ENCODE measurements at regions not wholly inside any gene's neighbourhood (a gene's known extent, or its start where the extent isn't known, plus 50 kb on each side); places are given as distances from the start of the nearest gene placed in this dataset.
A peak's percentile ranks its signal among the peaks of the same experiment; 100 is the strongest.

GRCh38 chr1:240027059-240027462 lies 64.6 kb upstream of the FMN2 start:
- Histone ChIP-seq H3K4me2 (ENCODE audit: low read length) (peak overlapping the region; percentile 19; the same call in 1 of the 2 replicates), H4K20me1 (ENCODE audit: insufficient read depth, low read length) (no peaks in the 10 kb centered on the region), H3K79me2 (ENCODE audit: low read length) (no peaks in the 10 kb centered on the region), H3K9me3 (ENCODE audit: insufficient read depth, low read length) (no peaks in the 10 kb centered on the region), H3K4me3 (ENCODE audit: low read length) (no peak overlapping the region), H3K4me1 (ENCODE audit: low read length) (no peaks in the 10 kb centered on the region; the same call in 1 of the 2 replicates), H3K9ac (ENCODE audit: low read length) (no peak overlapping the region), H3K27me3 (ENCODE audit: low read depth, low read length) (no peaks in the 10 kb centered on the region), H2AFZ (ENCODE audit: low read depth, low read length) (no peak overlapping the region), H3K27ac (ENCODE audit: low read length) (no peak overlapping the region), H3K36me3 (replicated peaks; ENCODE audit: low read depth, low read length) (no peaks in the 10 kb centered on the region)
- TF ChIP-seq EZH2phosphoT487 (IDR thresholded peaks at IDR 0.05; ENCODE audit: low read depth) = no peak
- TF ChIP-seq, protein P1, sequence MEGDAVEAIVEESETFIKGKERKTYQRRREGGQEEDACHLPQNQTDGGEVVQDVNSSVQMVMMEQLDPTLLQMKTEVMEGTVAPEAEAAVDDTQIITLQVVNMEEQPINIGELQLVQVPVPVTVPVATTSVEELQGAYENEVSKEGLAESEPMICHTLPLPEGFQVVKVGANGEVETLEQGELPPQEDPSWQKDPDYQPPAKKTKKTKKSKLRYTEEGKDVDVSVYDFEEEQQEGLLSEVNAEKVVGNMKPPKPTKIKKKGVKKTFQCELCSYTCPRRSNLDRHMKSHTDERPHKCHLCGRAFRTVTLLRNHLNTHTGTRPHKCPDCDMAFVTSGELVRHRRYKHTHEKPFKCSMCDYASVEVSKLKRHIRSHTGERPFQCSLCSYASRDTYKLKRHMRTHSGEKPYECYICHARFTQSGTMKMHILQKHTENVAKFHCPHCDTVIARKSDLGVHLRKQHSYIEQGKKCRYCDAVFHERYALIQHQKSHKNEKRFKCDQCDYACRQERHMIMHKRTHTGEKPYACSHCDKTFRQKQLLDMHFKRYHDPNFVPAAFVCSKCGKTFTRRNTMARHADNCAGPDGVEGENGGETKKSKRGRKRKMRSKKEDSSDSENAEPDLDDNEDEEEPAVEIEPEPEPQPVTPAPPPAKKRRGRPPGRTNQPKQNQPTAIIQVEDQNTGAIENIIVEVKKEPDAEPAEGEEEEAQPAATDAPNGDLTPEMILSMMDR (IDR thresholded peaks at IDR 0.05; ENCODE audit: low read depth, low read length) = peak; percentile 92

- TF ChIP-seq, protein P1 (IDR thresholded peaks at IDR 0.05; ENCODE audit: low read depth, low read length) = no peak
- no peak for TF ChIP-seq EZH2phosphoT487 (IDR thresholded peaks at IDR 0.05; ENCODE audit: low read depth)
- no peaks in the 10 kb centered on the region for H3K79me2 ChIP-seq (ENCODE audit: low read length)
- no peak overlapping the region for H2AFZ ChIP-seq (ENCODE audit: low read depth, low read length)
- H3K4me1 ChIP-seq (ENCODE audit: low read length) = no peaks in the 10 kb centered on the region; the same call in 1 of the 2 replicates
- H3K27me3 ChIP-seq (ENCODE audit: low read depth, low read length) = no peaks in the 10 kb centered on the region; the same call in 1 of the 2 replicates
- H3K27ac ChIP-seq (ENCODE audit: low read length) = no peak overlapping the region
- H4K20me1 ChIP-seq (ENCODE audit: insufficient read depth, low read length) = no peaks in the 10 kb centered on the region
- H3K36me3 ChIP-seq (replicated peaks; ENCODE audit: low read depth, low read length) = no peaks in the 10 kb centered on the region
- H3K4me2 ChIP-seq (ENCODE audit: low read length) = no peak overlapping the region
- no peak overlapping the region for H3K4me3 ChIP-seq (ENCODE audit: low read length)
- no peaks in the 10 kb centered on the region for H3K9me3 ChIP-seq (ENCODE audit: insufficient read depth, low read length)
- no peak overlapping the region for H3K9ac ChIP-seq (ENCODE audit: low read length)
These were observed 62.3 kb upstream of the FMN2 start for GRCh38 chr1:240029418-240029817.

DNA sequence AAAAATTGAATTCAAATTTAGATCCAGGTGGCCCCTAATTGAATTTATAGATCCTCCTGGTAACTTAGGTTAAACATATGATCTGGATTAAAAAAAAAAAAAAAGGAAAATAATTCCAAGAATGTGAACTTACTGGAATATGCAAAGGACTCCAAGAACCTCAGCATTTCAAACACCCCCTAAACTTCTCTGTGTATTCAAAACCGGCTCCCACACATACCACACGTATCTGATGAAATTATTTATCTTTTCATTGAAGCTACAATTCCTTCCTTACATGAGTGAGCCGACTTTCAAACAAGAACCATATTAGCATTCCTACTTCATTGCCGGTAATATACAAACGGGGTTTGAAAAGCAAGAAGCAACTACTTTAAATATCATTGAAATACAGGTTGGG lies 61.4 kb upstream of the FMN2 start:
- Histone ChIP-seq H2AFZ (ENCODE audit: low read depth, low read length) (no peak overlapping the region), H3K36me3 (replicated peaks; ENCODE audit: low read depth, low read length) (no peaks in the 10 kb centered on the region), H3K27me3 (ENCODE audit: low read depth, low read length) (no peaks in the 10 kb centered on the region; the same call in 1 of the 2 replicates), H3K4me3 (ENCODE audit: low read length) (no peak overlapping the region), H3K4me1 (ENCODE audit: low read length) (no peaks in the 10 kb centered on the region; the same call in 1 of the 2 replicates), H3K9me3 (ENCODE audit: insufficient read depth, low read length) (no peaks in the 10 kb centered on the region), H3K79me2 (ENCODE audit: low read length) (no peaks in the 10 kb centered on the region), H3K9ac (ENCODE audit: low read length) (no peak overlapping the region), H4K20me1 (ENCODE audit: insufficient read depth, low read length) (no peaks in the 10 kb centered on the region), H3K27ac (ENCODE audit: low read length) (no peak overlapping the region), H3K4me2 (ENCODE audit: low read length) (no peak overlapping the region)
- TF ChIP-seq, protein P1 (IDR thresholded peaks at IDR 0.05; ENCODE audit: low read depth, low read length) = no peak
- no peak for TF ChIP-seq EZH2phosphoT487 (IDR thresholded peaks at IDR 0.05; ENCODE audit: low read depth)

DNA sequence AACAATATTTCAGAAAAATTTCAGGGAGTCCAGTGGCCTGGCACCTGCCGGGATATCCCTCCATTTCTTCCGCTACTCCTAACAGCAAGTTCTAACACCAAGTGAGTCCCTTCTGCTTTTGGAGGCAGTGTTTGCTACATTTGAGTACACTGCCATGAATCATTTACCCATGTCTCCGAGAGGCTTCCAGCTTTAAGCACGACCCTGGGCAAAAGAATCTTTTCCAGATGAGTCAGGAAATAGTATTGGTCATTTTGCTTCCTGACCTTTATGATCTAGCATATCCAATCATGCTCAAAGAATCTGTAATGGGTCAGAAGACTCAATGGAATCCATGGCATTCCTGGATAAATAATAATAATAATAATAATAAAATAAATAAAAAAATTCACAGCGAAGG lies 60.7 kb upstream of the FMN2 start:
- Histone ChIP-seq H3K36me3 (replicated peaks; ENCODE audit: low read depth, low read length) (no peaks in the 10 kb centered on the region), H4K20me1 (ENCODE audit: insufficient read depth, low read length) (no peaks in the 10 kb centered on the region), H3K79me2 (ENCODE audit: low read length) (no peaks in the 10 kb centered on the region), H3K9ac (ENCODE audit: low read length) (no peak overlapping the region), H3K4me3 (ENCODE audit: low read length) (no peak overlapping the region), H3K4me2 (ENCODE audit: low read length) (no peak overlapping the region), H3K27ac (ENCODE audit: low read length) (no peak overlapping the region), H3K27me3 (ENCODE audit: low read depth, low read length) (no peaks in the 10 kb centered on the region; the same call in 1 of the 2 replicates), H2AFZ (ENCODE audit: low read depth, low read length) (no peak overlapping the region), H3K4me1 (ENCODE audit: low read length) (no peaks in the 10 kb centered on the region; the same call in 1 of the 2 replicates), H3K9me3 (ENCODE audit: insufficient read depth, low read length) (no peaks in the 10 kb centered on the region)
- TF ChIP-seq, protein P1 (IDR thresholded peaks at IDR 0.05; ENCODE audit: low read depth, low read length) = no peak
- TF ChIP-seq EZH2phosphoT487 (IDR thresholded peaks at IDR 0.05; ENCODE audit: low read depth) = no peak
